IPS DF 6.9 (cell line): ENCODE measurements at regions not wholly inside any gene's neighbourhood (a gene's known extent, or its start where the extent isn't known, plus 50 kb on each side); places are given as distances from the start of the nearest gene placed in this dataset.

Experiments used
- DNase-seq: peaks from one replicate; pipeline ENCODE4 v3.0.0-alpha.2; 2013; ENCODE audit warnings: low read depth, low spot score
- H3K27ac ChIP-seq: one replicate; pipeline ENCODE4 v1.5.1; 2013; ENCODE audit warnings: low read length, control low read depth
- H3K27me3 ChIP-seq: 2 replicates; pipeline ENCODE4 v1.6.1; 2013; ENCODE audit warnings: mild to moderate bottlenecking, low read length; ENCODE audit not compliant: control insufficient read depth, insufficient read depth
- H3K36me3 ChIP-seq: 2 replicates; pipeline ENCODE4 v1.6.1; 2013; ENCODE audit warnings: low read length; ENCODE audit not compliant: control insufficient read depth, insufficient read depth
- H3K4me1 ChIP-seq: 2 replicates; pipeline ENCODE4 v1.6.1; 2013; ENCODE audit warnings: low read length; ENCODE audit not compliant: control insufficient read depth, insufficient read depth
- H3K4me3 ChIP-seq: 2 replicates; pipeline ENCODE4 v1.5.1; 2013; ENCODE audit warnings: mild to moderate bottlenecking, low read length
- H3K9me3 ChIP-seq: 2 replicates; pipeline ENCODE4 v1.6.1; 2013; ENCODE audit warnings: low read length, inconsistent platforms; ENCODE audit not compliant: control insufficient read depth, insufficient read depth
- WGBS: extraction: QIAGEN DNeasy Blood & Tissue Kit; methylation state at CpG from one replicate; pipeline ENCODE4 v1.1.7; 2013; ENCODE audit warnings: mixed read lengths, missing lambda C conversion rate; ENCODE audit not compliant: insufficient read length, insufficient coverage; 5-methylcytosine and 5-hydroxymethylcytosine counted together

DNA sequence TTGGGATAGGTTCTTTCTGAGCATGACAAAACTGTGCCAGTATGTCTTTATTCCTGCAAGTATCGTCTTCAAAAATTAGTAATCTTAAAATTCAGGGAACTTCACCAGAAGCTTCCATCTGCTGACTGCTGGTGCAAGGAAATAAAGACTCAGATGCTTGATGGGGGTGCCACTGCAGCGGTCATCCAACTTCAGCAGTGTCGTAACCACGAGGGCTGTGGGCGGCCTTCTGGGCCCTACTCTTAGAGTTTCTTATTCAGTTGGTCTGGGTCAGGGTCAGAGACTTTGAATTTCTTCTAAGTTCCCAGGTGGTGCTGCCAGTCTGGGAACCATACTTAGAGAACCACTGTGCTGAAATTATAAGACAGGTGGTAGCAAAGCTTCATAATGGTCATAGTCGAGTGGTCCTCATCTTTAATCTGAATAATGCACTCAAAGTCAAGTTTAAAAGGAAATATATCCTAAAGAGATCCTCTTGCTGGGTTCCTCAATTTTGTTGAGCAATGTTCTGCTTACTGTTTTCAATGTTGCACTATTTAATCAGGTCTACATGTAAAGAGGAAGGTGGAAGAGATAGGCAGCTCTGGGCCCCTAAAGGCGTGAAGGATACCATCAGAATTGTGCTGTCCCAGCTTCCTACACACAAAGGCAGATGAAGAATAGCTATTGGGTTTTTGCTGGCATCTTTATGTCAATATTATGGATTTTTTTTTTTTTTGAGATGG lies 165.4 kb upstream of the GMDS start:
- Histone ChIP-seq H3K27ac (no peak overlapping the region), H3K9me3 (no peaks in the 10 kb centered on the region), H3K36me3 (no peaks in the 10 kb centered on the region), H3K4me3 (no peak overlapping the region), H3K4me1 (no peaks in the 10 kb centered on the region), H3K27me3 (no peaks in the 10 kb centered on the region)
- DNase-seq = no peak
- whole genome bisulfite sequencing = no CpG with 5 or more reads among the region's 7 CpGs

DNA sequence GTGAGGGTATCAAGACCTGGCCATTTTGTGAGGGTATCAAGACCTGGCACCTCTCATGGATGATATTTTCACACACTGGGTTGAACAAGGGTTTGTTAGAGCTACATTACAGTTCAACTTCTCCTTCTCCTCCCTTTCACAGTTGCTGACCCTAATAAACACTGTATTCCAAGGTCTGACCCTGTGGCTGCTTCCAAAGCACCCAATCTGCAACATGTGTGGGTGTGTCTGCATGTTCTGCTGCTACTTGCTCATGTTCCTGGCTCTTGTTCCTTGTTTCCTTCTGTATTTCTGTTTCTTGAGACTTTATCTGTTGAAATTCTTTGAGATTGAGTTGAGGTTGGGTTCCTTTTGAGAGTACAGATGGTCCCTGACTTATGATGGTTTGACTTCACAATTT lies 162.1 kb upstream of the GMDS start:
- H3K9me3 ChIP-seq = no peaks in the 10 kb centered on the region
- DNase-seq = no peak
- H3K27me3 ChIP-seq = no peaks in the 10 kb centered on the region
- H3K4me3 ChIP-seq = no peak overlapping the region
- H3K4me1 ChIP-seq = no peaks in the 10 kb centered on the region
- H3K36me3 ChIP-seq = no peaks in the 10 kb centered on the region
- H3K27ac ChIP-seq = no peak overlapping the region

DNA sequence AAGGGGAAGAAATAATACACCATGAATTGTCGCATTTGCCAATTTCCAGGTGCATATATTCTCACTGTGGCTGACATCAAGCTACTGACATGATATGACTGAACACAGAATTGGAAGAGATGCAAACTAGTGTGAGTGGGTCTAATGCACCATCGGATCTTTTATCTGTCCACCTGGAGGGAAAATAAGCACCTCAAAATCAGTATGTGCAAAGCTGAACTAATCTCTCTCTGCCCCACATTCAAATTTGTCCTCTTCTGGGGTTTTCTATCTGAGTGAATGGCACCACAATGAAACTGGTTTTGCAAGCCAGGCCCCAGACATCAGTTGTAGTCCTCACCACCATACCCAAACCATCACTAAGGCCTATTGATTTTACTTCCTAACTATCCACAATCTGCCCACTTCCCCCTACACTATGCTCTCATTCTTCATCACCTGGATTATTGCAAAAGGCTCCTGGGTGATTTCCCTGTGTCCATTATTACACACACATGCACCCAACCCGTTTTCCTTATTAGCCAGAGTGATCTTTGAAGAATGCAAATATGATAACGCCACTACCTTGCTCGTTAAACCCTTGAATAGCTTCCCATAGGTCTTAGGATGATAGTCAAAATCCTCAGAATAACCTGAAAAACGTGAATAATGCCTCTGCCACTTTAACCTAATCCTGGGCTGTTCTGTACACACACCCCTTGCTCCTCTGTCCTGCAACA lies 159.0 kb upstream of the GMDS start:
- Histone ChIP-seq H3K27me3 (no peaks in the 10 kb centered on the region), H3K36me3 (no peaks in the 10 kb centered on the region), H3K9me3 (no peaks in the 10 kb centered on the region), H3K4me3 (no peak overlapping the region), H3K27ac (no peak overlapping the region), H3K4me1 (no peaks in the 10 kb centered on the region)
- no CpG with 5 or more reads among the region's 6 CpGs for WGBS
- DNase-seq = no peak

DNA sequence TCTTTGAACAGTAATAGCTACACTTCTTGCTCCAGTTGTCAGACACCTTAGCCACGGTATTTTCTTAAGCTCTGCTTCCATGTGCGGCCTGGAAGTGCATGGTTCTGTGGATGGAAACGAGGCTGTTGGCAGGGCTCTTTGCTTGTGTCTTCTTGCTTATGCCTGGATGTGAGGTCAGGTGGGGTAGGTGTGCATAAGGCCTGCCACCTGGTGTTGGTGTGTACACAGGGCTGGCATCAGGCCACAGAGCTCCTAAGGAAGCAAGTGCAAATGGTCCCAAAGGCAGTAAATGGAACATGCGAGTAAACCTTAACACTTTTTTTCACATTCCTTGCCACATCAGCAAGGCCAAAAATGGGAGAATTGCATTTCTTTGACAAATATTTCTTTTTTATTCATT lies 158.1 kb upstream of the GMDS start:
- Histone ChIP-seq H3K4me3 (no peak overlapping the region), H3K4me1 (no peaks in the 10 kb centered on the region), H3K27ac (no peak overlapping the region), H3K9me3 (no peaks in the 10 kb centered on the region), H3K36me3 (no peaks in the 10 kb centered on the region), H3K27me3 (no peaks in the 10 kb centered on the region)
- no peak for DNase-seq
- no CpG with 5 or more reads among the region's 4 CpGs for WGBS

DNA sequence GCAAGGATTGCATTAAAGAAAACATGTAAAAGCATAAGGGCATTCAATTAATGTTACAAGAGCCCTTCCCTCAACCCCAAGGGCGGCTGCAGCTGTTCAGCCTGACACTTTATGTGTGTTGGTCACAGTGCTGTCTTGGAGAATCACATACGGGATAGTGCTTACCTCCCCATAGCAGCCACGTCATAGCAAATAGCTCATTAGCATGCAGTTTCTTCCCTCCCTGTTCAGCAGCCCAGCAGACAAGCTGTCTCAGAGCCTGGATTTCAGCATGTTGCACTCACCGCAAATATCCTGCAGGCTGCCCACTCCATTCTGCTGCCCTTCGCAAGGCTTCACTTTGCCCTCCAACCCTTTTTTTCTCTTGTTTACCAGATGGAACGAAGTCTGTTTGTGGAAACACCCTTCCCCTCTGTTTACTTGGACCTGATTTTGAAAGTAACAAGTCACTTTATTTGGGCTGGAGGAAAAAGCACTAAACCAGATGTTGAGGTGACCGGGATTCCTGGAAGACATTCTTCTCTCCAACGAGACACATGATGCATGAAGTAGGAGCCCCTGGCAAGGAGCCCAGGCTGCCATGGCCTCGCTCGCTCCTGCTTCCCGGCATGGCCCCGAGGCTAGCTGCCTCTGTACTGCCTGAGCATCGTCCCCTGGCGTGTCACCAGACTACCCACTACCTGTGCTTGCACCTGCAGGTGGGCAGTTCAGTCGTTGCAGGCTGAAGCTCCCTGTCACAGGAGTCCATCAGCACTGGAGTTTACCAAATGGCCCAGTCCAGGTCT lies 151.6 kb upstream of the GMDS start:
- DNase-seq = no peak
- Histone ChIP-seq H3K9me3 (no peaks in the 10 kb centered on the region), H3K36me3 (no peaks in the 10 kb centered on the region), H3K27me3 (no peaks in the 10 kb centered on the region), H3K27ac (no peak overlapping the region), H3K4me3 (no peak overlapping the region), H3K4me1 (no peaks in the 10 kb centered on the region)
- WGBS = no CpG with 5 or more reads among the region's 15 CpGs

DNA sequence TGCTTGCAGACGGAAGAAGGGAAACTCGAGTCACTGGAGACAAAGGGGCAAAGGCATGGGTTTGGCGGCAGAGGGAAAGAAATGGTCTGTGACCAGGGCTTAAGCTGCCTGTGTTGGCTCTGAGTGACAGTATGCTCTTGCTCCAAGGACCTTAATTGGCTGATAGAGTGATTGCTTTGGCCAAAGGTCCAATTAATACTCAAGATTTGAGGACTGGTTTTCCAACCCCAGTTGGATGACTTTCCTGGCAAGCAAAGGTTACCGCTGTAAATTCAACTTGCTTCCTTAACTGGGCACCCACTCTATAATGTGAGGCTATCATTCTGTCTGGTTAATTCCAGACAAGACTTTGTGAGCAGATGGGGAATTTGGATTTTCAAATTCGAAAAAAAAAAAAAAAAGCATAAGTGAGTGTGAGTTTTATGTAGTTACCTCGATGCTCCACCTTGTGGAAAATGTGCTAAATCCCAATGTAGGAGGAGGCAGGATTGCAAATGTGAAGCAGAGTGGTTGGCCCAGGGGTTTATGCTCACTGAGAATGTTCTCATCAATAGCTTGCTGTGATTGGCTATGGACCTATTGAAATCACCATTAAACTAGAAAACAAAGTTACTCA lies 150.7 kb upstream of the GMDS start:
- Histone ChIP-seq H3K27me3 (no peaks in the 10 kb centered on the region), H3K4me1 (no peaks in the 10 kb centered on the region), H3K9me3 (no peaks in the 10 kb centered on the region), H3K27ac (no peak overlapping the region), H3K4me3 (no peak overlapping the region), H3K36me3 (no peaks in the 10 kb centered on the region)
- DNase-seq = no peak
- WGBS = no CpG with 5 or more reads among the region's 6 CpGs

DNA sequence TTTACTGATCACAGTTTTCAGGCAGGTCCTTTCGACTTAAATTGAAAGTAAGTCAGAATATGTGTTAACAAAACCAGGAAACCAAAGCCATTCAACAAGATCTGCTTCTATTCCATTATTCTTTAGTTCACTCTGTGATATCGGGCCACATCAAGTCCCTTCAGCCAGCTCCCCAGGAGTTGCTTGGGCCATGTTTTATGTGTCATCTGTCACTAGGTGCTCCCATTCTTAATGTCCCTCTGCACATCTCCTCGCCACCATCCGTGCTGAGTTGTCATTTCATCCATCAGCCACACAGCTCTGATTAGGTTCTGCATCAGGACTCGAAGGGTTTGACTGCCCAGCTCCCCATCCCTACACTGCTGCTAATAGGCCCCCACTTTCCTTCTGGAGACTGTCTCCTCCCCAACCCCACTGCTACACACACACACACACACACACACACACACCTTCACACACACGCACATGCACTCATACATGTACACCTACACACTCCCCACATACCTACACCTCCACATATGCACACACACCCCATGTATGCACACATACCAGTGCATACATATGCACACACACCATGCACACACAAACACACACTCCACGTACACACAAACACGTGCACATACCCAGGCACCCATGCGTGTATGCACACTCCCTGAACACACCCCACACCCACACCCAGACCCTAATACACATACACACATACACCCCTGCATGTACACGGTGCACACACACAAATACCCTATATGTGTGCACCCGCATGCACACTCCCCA lies 143.3 kb upstream of the GMDS start:
- no peak for DNase-seq
- no peak overlapping the region for H3K27ac ChIP-seq
- no peak overlapping the region for H3K4me3 ChIP-seq
- H3K36me3 ChIP-seq = no peaks in the 10 kb centered on the region
- WGBS = no CpG with 5 or more reads among the region's 11 CpGs
- H3K4me1 ChIP-seq = no peaks in the 10 kb centered on the region
- no peaks in the 10 kb centered on the region for H3K27me3 ChIP-seq
- H3K9me3 ChIP-seq = no peaks in the 10 kb centered on the region

DNA sequence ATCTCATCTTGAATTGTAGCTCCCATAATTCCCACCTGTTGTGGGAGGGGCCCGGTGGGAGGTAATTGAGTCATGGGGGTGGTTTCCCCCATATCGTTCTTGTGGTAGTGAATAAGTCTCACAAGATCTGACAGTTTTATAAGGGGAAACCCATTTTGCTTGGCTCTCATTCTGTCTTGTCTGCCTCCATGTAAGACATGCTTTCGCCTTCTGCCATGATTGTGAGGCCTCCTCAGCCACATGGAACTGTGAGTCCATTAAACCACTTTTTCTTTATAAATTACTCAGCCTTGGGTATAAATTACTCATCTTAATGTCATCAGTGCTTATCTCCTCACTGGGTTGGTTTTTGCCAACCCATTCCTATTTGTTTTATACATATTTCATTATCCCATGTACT lies 142.0 kb upstream of the GMDS start:
- H3K27ac ChIP-seq = no peak overlapping the region
- H3K4me1 ChIP-seq = no peaks in the 10 kb centered on the region
- no peaks in the 10 kb centered on the region for H3K27me3 ChIP-seq
- no peak overlapping the region for H3K4me3 ChIP-seq
- no peaks in the 10 kb centered on the region for H3K36me3 ChIP-seq
- DNase-seq = no peak
- H3K9me3 ChIP-seq = no peaks in the 10 kb centered on the region
- no CpG with 5 or more reads among the region's 3 CpGs for WGBS

DNA sequence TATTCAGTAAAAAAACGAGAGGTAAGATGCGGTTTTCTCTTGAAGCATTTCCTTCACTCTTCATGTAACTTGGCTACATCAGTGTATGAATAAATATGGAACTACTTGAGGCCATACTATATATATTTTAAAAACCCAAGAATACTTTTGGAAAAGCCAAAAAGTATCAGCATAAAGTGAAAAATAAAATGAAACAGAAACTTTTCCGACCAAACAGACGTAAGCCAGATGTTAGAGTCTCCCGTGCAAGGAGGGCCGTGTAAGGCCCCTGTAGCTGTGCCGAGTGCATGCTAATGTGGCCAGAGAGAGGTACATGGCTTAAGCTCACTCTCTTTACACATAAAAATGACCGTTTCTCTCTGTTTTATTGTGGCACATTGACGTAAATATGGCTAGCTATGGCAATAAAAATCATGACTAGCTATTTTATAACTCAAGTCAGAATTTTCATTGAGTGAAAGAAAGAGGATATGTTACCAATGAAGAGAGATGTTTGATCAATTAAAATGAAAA lies 140.1 kb upstream of the GMDS start:
- H3K36me3 ChIP-seq = no peaks in the 10 kb centered on the region
- WGBS = no CpG with 5 or more reads among the region's 9 CpGs
- no peak overlapping the region for H3K27ac ChIP-seq
- no peak overlapping the region for H3K4me3 ChIP-seq
- H3K27me3 ChIP-seq = no peaks in the 10 kb centered on the region
- no peak for DNase-seq
- H3K9me3 ChIP-seq = no peaks in the 10 kb centered on the region
- H3K4me1 ChIP-seq = no peaks in the 10 kb centered on the region

DNA sequence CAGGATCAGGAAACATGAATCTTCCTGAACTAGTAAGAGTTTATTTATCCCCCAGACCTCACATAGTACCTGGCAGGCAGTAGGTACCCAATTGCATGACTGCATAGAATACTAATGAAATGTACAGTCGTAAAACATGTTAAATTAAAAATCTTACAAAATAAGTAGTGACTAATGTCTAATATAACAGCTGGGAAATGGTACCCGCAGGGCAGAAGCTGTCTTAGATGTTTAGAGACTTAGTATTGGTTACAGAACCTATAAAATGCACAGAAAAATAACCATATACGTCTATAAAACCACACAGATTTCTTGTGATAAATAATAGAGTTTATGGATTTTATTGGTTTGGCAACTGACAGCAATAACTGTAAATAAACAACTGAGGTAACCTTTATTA lies 139.1 kb upstream of the GMDS start:
- Histone ChIP-seq H3K27me3 (no peaks in the 10 kb centered on the region), H3K4me3 (no peak overlapping the region), H3K36me3 (no peaks in the 10 kb centered on the region), H3K27ac (no peak overlapping the region), H3K4me1 (no peaks in the 10 kb centered on the region), H3K9me3 (no peaks in the 10 kb centered on the region)
- DNase-seq = no peak
- no CpG with 5 or more reads among the region's 3 CpGs for WGBS
